Body of pancreas (tissue), 4 donors: ENCODE measurements at regions not wholly inside any gene's neighbourhood (a gene's known extent, or its start where the extent isn't known, plus 50 kb on each side); places are given as distances from the start of the nearest gene placed in this dataset.

Source experiments
- ATAC-seq: fragments of 150-250 bp; one replicate; pipeline ENCODE4 v1.9.1; 2016
- DNase-seq, 4 donors: peaks; one replicate each; pipeline ENCODE4 v3.0.0-alpha.2; 2019
- H3K27ac ChIP-seq, 4 donors: fragments of 200-600 bp; sonication (generic); 1 replicate in 3 of 4; 2 replicates in 1 of 4; pipeline versions ENCODE4 v1.5.1 to v1.6.1; 2016 to 2019; ENCODE audit warnings: mild to moderate bottlenecking in 1 of 4, mixed read lengths in 1 of 4, moderate library complexity in 1 of 4
- H3K27me3 ChIP-seq, 2 donors: fragments of 200-600 bp; sonication (generic); one replicate each; pipeline ENCODE4 v1.6.0; 2016; ENCODE audit warnings: mild to moderate bottlenecking in 1 of 2
- H3K36me3 ChIP-seq, 2 donors: fragments of 200-600 bp; sonication (generic); replicated peaks in 1 of 2; 2 replicates each; pipeline ENCODE4 v1.5.1; 2016; ENCODE audit warnings: low read depth in 2 of 2; ENCODE audit not compliant: insufficient read depth in 1 of 2
- H3K4me1 ChIP-seq: fragments of 200-600 bp; sonication (generic); one replicate; pipeline ENCODE4 v1.6.0; 2016
- H3K4me3 ChIP-seq, 2 donors: fragments of 200-600 bp; sonication (generic); 1 replicate in 1 of 2; 2 replicates in 1 of 2; pipeline ENCODE4 v1.5.1; 2016 to 2019
- H3K9me3 ChIP-seq, 3 donors: fragments of 200-600 bp; sonication (generic); 1 replicate in 2 of 3; 2 replicates in 1 of 3; pipeline ENCODE4 v1.5.1; 2016
- CTCF ChIP-seq, 7 experiments: fragments of 450-650 bp in 4 of 7; fragments of 200-600 bp in 3 of 7; sonication (generic) in 3 of 7; IDR thresholded peaks; one replicate each; pipeline ENCODE4 v1.5.1; 2016 to 2019; ENCODE audit warnings: antibody characterized with exemption in 7 of 7
- POLR2A ChIP-seq, 3 donors: fragments of 450-650 bp; IDR thresholded peaks; one replicate each; pipeline ENCODE4 v1.6.1; 2016; ENCODE audit warnings: antibody characterized with exemption in 3 of 3, mild to moderate bottlenecking in 2 of 3
- WGBS, 2 donors: methylation state at CpG; one replicate each; pipeline ENCODE4 v1.1.5; 2017; 5-methylcytosine and 5-hydroxymethylcytosine counted together
- intact Hi-C: fragments of 100-400 bp; cut with DNase I; formaldehyde crosslinking; loops from one replicate; pipeline ENCODE4 v1.15.1; 2023

- WGBS, 2 donors = 61 to 66% methylated on average over 5 of the region's 5 CpGs
- no peak overlapping the region for H3K4me3 ChIP-seq
- ATAC-seq (no peak), DNase-seq (no peak)
- no peak for TF ChIP-seq CTCF (IDR thresholded peaks at IDR 0.05)
- no peak for TF ChIP-seq POLR2A (IDR thresholded peaks at IDR 0.05)
- no peaks in the 10 kb centered on the region for H3K36me3 ChIP-seq
- no peaks in the 10 kb centered on the region for H3K27me3 ChIP-seq
- H3K9me3 ChIP-seq = no peaks in the 10 kb centered on the region
- H3K4me1 ChIP-seq = no peaks in the 10 kb centered on the region
- H3K27ac ChIP-seq = no peak overlapping the region
- intact Hi-C loops = no loop called here
Measured at GRCh38 chr2:175853616-175853890, 148.5 kb downstream of the LNPK start.

GRCh38 chr2:175852879-175853615 is 149.0 kb downstream of the LNPK start:
- ATAC-seq = no peak
- WGBS, 2 donors = 78 to 79% methylated on average over 7 of the region's 7 CpGs

GRCh38 chr2:175847128-175847527 is 154.9 kb downstream of the LNPK start:
- no peaks in the 10 kb centered on the region for H3K4me1 ChIP-seq
- no peak overlapping the region for H3K27ac ChIP-seq
- no peaks in the 10 kb centered on the region for H3K9me3 ChIP-seq
- ATAC-seq (no peak), DNase-seq (no peak)
- no peaks in the 10 kb centered on the region for H3K36me3 ChIP-seq
- H3K27me3 ChIP-seq = no peaks in the 10 kb centered on the region
- TF ChIP-seq POLR2A (IDR thresholded peaks at IDR 0.05) (no peak), CTCF (IDR thresholded peaks at IDR 0.05) (no peak)
- intact Hi-C loops = no loop called here
- no peak overlapping the region for H3K4me3 ChIP-seq

More at GRCh38 chr2:175852879-175853615, 149.0 kb downstream of the LNPK start:
- Histone ChIP-seq H3K27me3 (no peaks in the 10 kb centered on the region), H3K36me3 (no peaks in the 10 kb centered on the region), H3K4me3 (no peak overlapping the region), H3K27ac (no peak overlapping the region), H3K9me3 (no peaks in the 10 kb centered on the region), H3K4me1 (no peaks in the 10 kb centered on the region)
- DNase-seq = no peak
- intact Hi-C loops = no loop called here
- no peak for TF ChIP-seq POLR2A (IDR thresholded peaks at IDR 0.05)

- intact Hi-C loops = no loop called here
- H3K9me3 ChIP-seq = no peaks in the 10 kb centered on the region
- no peaks in the 10 kb centered on the region for H3K4me1 ChIP-seq
- no peak overlapping the region for H3K27ac ChIP-seq
- 59 to 63% methylated on average over 1 of the region's 1 CpG for WGBS, 2 donors
- TF ChIP-seq POLR2A (IDR thresholded peaks at IDR 0.05) = no peak
- no peak for TF ChIP-seq CTCF (IDR thresholded peaks at IDR 0.05)
- H3K4me3 ChIP-seq = no peak overlapping the region
- DNase-seq (no peak), ATAC-seq (no peak)
- no peaks in the 10 kb centered on the region for H3K27me3 ChIP-seq
- H3K36me3 ChIP-seq = no peaks in the 10 kb centered on the region
Measured at GRCh38 chr2:175844169-175844568, 157.9 kb downstream of the LNPK start.

GRCh38 chr2:175843625-175844024 is 158.4 kb downstream of the LNPK start:
- H3K36me3 ChIP-seq = no peaks in the 10 kb centered on the region
- WGBS, 2 donors = 50 to 67% methylated on average over 2 of the region's 2 CpGs
- no peaks in the 10 kb centered on the region for H3K9me3 ChIP-seq
- intact Hi-C loops = no loop called here
- no peak overlapping the region for H3K4me3 ChIP-seq
- DNase-seq (no peak), ATAC-seq (no peak)
- H3K4me1 ChIP-seq = no peaks in the 10 kb centered on the region
- no peak overlapping the region for H3K27ac ChIP-seq
- TF ChIP-seq POLR2A (IDR thresholded peaks at IDR 0.05) (no peak), CTCF (IDR thresholded peaks at IDR 0.05) (no peak)
- no peaks in the 10 kb centered on the region for H3K27me3 ChIP-seq
